Lung (tissue), 11 donors: ENCODE measurements at regions not wholly inside any gene's neighbourhood (a gene's known extent, or its start where the extent isn't known, plus 50 kb on each side); places are given as distances from the start of the nearest gene placed in this dataset.
A peak's percentile ranks its signal among the peaks of the same experiment; 100 is the strongest.

Source experiments
- ATAC-seq: fragments of 200-7000 bp; cut with Tn5 transposase; one replicate; pipeline ENCODE4 v1.9.1; 2020; ENCODE audit warnings: moderate number of reproducible peaks; ENCODE audit not compliant: insufficient read depth, low FRiP score
- DNase-seq, 3 donors: peaks; one replicate each; pipeline ENCODE4 v3.0.0-alpha.2; 2013 to 2017
- H3K27ac ChIP-seq, 2 donors: one replicate each; pipeline ENCODE4 v1.5.1; 2013; ENCODE audit warnings: mild to moderate bottlenecking in 2 of 2, moderate library complexity in 2 of 2, control low read depth in 1 of 2, inconsistent platforms in 1 of 2, low read depth in 1 of 2, low read length in 1 of 2
- H3K27me3 ChIP-seq, 3 donors: one replicate each; pipeline ENCODE4 v1.5.1; 2013; ENCODE audit warnings: low read length in 2 of 3; ENCODE audit not compliant: control insufficient read depth in 3 of 3, insufficient read depth in 3 of 3
- H3K36me3 ChIP-seq, 4 donors: one replicate each; pipeline ENCODE4 v1.5.1; 2013; ENCODE audit warnings: low read length in 4 of 4, mild to moderate bottlenecking in 1 of 4, moderate library complexity in 1 of 4; ENCODE audit not compliant: control insufficient read depth in 4 of 4, insufficient read depth in 4 of 4
- H3K4me1 ChIP-seq, 5 donors: one replicate each; pipeline ENCODE4 v1.5.1; 2013; ENCODE audit warnings: low read length in 5 of 5, mild to moderate bottlenecking in 2 of 5, moderate library complexity in 1 of 5; ENCODE audit not compliant: control insufficient read depth in 5 of 5, insufficient read depth in 5 of 5
- H3K4me3 ChIP-seq: one replicate; pipeline ENCODE4 v1.5.1; 2013; ENCODE audit warnings: mild to moderate bottlenecking, control low read depth, moderate library complexity
- H3K9ac ChIP-seq, 2 donors: one replicate each; pipeline ENCODE4 v1.5.1; 2013; ENCODE audit warnings: low read length in 2 of 2, control low read depth in 1 of 2; ENCODE audit not compliant: insufficient read depth in 1 of 2
- H3K9me3 ChIP-seq, 4 donors: one replicate each; pipeline ENCODE4 v1.5.1; 2013; ENCODE audit warnings: low read length in 3 of 4, mild to moderate bottlenecking in 1 of 4, moderate library complexity in 1 of 4; ENCODE audit not compliant: control insufficient read depth in 4 of 4, insufficient read depth in 3 of 4
- WGBS, 2 donors: extraction: QIAGEN DNeasy Blood & Tissue Kit; methylation state at CpG; one replicate each; pipeline ENCODE4 v1.1.7; 2013; 5-methylcytosine and 5-hydroxymethylcytosine counted together
- TF ChIP-seq, protein P1 (sequence below): IDR thresholded peaks from 2 replicates; pipeline ENCODE4 v1.5.1; 2012; ENCODE audit warnings: mild to moderate bottlenecking; ENCODE audit errors: control extremely low read depth, extremely low read depth
- donor health status: control.
- donor health status: control.
- donor health status: Bipolar disorder and iron deficiency.
- donor health status: healthy.
- donor health status: DM: yes; HTN: yes; CAD: no.

GRCh38 chr13:47111499-47111898, 214.6 kb upstream of the HTR2A start:
- Histone ChIP-seq H3K9ac (no peak overlapping the region), H3K27me3 (no peaks in the 10 kb centered on the region), H3K27ac (no peak overlapping the region), H3K4me3 (no peak overlapping the region), H3K36me3 (no peaks in the 10 kb centered on the region), H3K4me1 (no peaks in the 10 kb centered on the region), H3K9me3 (no peaks in the 10 kb centered on the region)
- ATAC-seq, result no peak
- TF ChIP-seq, protein P1, sequence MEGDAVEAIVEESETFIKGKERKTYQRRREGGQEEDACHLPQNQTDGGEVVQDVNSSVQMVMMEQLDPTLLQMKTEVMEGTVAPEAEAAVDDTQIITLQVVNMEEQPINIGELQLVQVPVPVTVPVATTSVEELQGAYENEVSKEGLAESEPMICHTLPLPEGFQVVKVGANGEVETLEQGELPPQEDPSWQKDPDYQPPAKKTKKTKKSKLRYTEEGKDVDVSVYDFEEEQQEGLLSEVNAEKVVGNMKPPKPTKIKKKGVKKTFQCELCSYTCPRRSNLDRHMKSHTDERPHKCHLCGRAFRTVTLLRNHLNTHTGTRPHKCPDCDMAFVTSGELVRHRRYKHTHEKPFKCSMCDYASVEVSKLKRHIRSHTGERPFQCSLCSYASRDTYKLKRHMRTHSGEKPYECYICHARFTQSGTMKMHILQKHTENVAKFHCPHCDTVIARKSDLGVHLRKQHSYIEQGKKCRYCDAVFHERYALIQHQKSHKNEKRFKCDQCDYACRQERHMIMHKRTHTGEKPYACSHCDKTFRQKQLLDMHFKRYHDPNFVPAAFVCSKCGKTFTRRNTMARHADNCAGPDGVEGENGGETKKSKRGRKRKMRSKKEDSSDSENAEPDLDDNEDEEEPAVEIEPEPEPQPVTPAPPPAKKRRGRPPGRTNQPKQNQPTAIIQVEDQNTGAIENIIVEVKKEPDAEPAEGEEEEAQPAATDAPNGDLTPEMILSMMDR, result no peak
- WGBS, 2 donors, result 73 to 82% methylated on average over 3 of the region's 3 CpGs
- no peak for DNase-seq

DNA sequence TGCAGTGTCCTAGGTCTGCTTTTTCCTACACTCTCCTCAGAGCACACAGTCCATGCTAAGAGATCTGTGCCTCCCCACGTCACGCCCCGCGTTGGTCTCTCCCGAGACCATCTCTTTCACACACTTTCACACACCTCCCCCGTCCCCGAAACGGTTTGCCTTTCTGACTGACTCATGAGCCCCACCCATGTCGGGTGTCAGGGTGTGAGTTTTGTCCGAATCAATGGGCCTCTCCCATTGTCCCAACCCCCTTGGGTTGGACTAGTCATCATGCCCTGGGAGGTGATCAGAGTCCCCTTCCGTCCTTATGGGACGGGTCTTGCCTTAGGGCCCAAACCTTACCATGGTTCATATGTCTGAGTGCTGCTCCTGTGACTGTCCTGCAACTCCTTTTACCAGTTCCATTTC, 214.0 kb upstream of the HTR2A start:
- TF ChIP-seq, protein P1, result no peak
- no peak for ATAC-seq
- H3K4me3 ChIP-seq, result no peak overlapping the region
- WGBS, 2 donors, result 92 to 93% methylated on average over 12 of the region's 12 CpGs
- H3K36me3 ChIP-seq, result no peaks in the 10 kb centered on the region
- H3K27ac ChIP-seq, result no peak overlapping the region
- H3K9ac ChIP-seq, result no peak overlapping the region
- H3K9me3 ChIP-seq, result no peaks in the 10 kb centered on the region
- H3K4me1 ChIP-seq, result no peaks in the 10 kb centered on the region
- no peak for DNase-seq
- no peaks in the 10 kb centered on the region for H3K27me3 ChIP-seq

- ATAC-seq (no peak), DNase-seq (no peak)
- Histone ChIP-seq H3K4me3 (no peak overlapping the region), H3K9ac (no peak overlapping the region), H3K9me3 (no peaks in the 10 kb centered on the region), H3K27me3 (no peaks in the 10 kb centered on the region), H3K36me3 (no peaks in the 10 kb centered on the region), H3K27ac (no peak overlapping the region), H3K4me1 (no peaks in the 10 kb centered on the region)
- TF ChIP-seq, protein P1, result no peak
- 88 to 95% methylated on average over 4 of the region's 4 CpGs for WGBS, 2 donors
Observed at GRCh38 chr13:47110141-47110540, 213.3 kb upstream of the HTR2A start.

GRCh38 chr13:47109028-47109427, 212.2 kb upstream of the HTR2A start:
- H3K4me3 ChIP-seq, result no peak overlapping the region
- no peaks in the 10 kb centered on the region for H3K9me3 ChIP-seq
- ATAC-seq (no peak), DNase-seq (peak in 1 of 3 donors; percentile 16)
- 27 to 45% methylated on average over 4 of the region's 4 CpGs for WGBS, 2 donors
- H3K27ac ChIP-seq, result no peak overlapping the region
- no peak overlapping the region for H3K9ac ChIP-seq
- H3K27me3 ChIP-seq, result no peaks in the 10 kb centered on the region
- H3K36me3 ChIP-seq, result no peaks in the 10 kb centered on the region
- TF ChIP-seq, protein P1, result no peak
- no peaks in the 10 kb centered on the region for H3K4me1 ChIP-seq
